ENCODE measurements at regions not wholly inside any gene's neighbourhood (a gene's known extent, or its start where the extent isn't known, plus 50 kb on each side); places are given as distances from the start of the nearest gene placed in this dataset.
"Not testable (repeated sequence)": the region's sequence is repeated elsewhere in the genome, so short reads cannot be mapped to it uniquely, and the experiment has no call there.

GRCh38 chr2:65602603-65603235 lies 170.3 kb upstream of the SPRED2 start:
- H3K4me1 ChIP-seq, result no peaks in the 10 kb centered on the region
- H3K4me2 ChIP-seq (ENCODE audit: low read length), result no peak overlapping the region
- no peak overlapping the region for H3K9ac ChIP-seq
- H3K79me2 ChIP-seq, result no peaks in the 10 kb centered on the region
- H2AFZ ChIP-seq, result no peak overlapping the region
- no peaks in the 10 kb centered on the region for H3K9me3 ChIP-seq (ENCODE audit: control insufficient read depth, low read length)
- H3K4me3 ChIP-seq (ENCODE audit: low read depth, low read length), result no peak overlapping the region
- H3K27ac ChIP-seq, result no peak overlapping the region
- H3K36me3 ChIP-seq (ENCODE audit: control insufficient read depth, insufficient read depth, low read length), result no peaks in the 10 kb centered on the region
- H3K27me3 ChIP-seq (ENCODE audit: control insufficient read depth, insufficient read depth, low read length), result no peaks in the 10 kb centered on the region
- no peak for TF ChIP-seq CTCF (IDR thresholded peaks at IDR 0.05)

GRCh38 chr2:65600871-65601270 lies 168.5 kb upstream of the SPRED2 start:
- H3K27me3 ChIP-seq (ENCODE audit: control insufficient read depth, insufficient read depth, low read length); H3K4me2 ChIP-seq (ENCODE audit: low read length); H3K27ac ChIP-seq; H3K9me3 ChIP-seq (ENCODE audit: control insufficient read depth, low read length); H3K4me3 ChIP-seq (ENCODE audit: low read depth, low read length); H3K79me2 ChIP-seq; H3K9ac ChIP-seq; H3K36me3 ChIP-seq (ENCODE audit: control insufficient read depth, insufficient read depth, low read length); H3K4me1 ChIP-seq; H2AFZ ChIP-seq: not testable (repeated sequence)

GRCh38 chr2:65600351-65600750 lies 168.0 kb upstream of the SPRED2 start:
- not testable (repeated sequence) for H3K27ac ChIP-seq; H3K4me1 ChIP-seq; H3K79me2 ChIP-seq; H3K9ac ChIP-seq; H2AFZ ChIP-seq; H3K4me3 ChIP-seq (ENCODE audit: low read depth, low read length); H3K27me3 ChIP-seq (ENCODE audit: control insufficient read depth, insufficient read depth, low read length); H3K36me3 ChIP-seq (ENCODE audit: control insufficient read depth, insufficient read depth, low read length); H3K4me2 ChIP-seq (ENCODE audit: low read length); H3K9me3 ChIP-seq (ENCODE audit: control insufficient read depth, low read length)

GRCh38 chr2:65599693-65600092 lies 167.3 kb upstream of the SPRED2 start:
- Histone ChIP-seq H2AFZ (no peak overlapping the region), H3K79me2 (no peaks in the 10 kb centered on the region), H3K27me3 (ENCODE audit: control insufficient read depth, insufficient read depth, low read length) (no peaks in the 10 kb centered on the region), H3K27ac (no peak overlapping the region), H3K9ac (no peak overlapping the region), H3K9me3 (ENCODE audit: control insufficient read depth, low read length) (no peaks in the 10 kb centered on the region), H3K4me3 (ENCODE audit: low read depth, low read length) (no peak overlapping the region), H3K36me3 (ENCODE audit: control insufficient read depth, insufficient read depth, low read length) (no peaks in the 10 kb centered on the region), H3K4me1 (no peaks in the 10 kb centered on the region), H3K4me2 (ENCODE audit: low read length) (no peak overlapping the region)
- TF ChIP-seq CTCF (IDR thresholded peaks at IDR 0.05), result no peak

GRCh38 chr2:65598996-65599395 lies 166.6 kb upstream of the SPRED2 start:
- H3K4me2 ChIP-seq (ENCODE audit: low read length), result no peak overlapping the region
- H3K79me2 ChIP-seq, result no peaks in the 10 kb centered on the region
- no peaks in the 10 kb centered on the region for H3K27me3 ChIP-seq (ENCODE audit: control insufficient read depth, insufficient read depth, low read length)
- TF ChIP-seq CTCF (IDR thresholded peaks at IDR 0.05), result no peak
- no peak overlapping the region for H2AFZ ChIP-seq
- H3K4me3 ChIP-seq (ENCODE audit: low read depth, low read length), result no peak overlapping the region
- H3K4me1 ChIP-seq, result no peaks in the 10 kb centered on the region
- no peaks in the 10 kb centered on the region for H3K36me3 ChIP-seq (ENCODE audit: control insufficient read depth, insufficient read depth, low read length)
- no peaks in the 10 kb centered on the region for H3K9me3 ChIP-seq (ENCODE audit: control insufficient read depth, low read length)
- H3K27ac ChIP-seq, result no peak overlapping the region
- no peak overlapping the region for H3K9ac ChIP-seq

- no peak for TF ChIP-seq CTCF (IDR thresholded peaks at IDR 0.05)
Measured at GRCh38 chr2:65598264-65598663, 165.9 kb upstream of the SPRED2 start.

More at GRCh38 chr2:65598264-65598663, 165.9 kb upstream of the SPRED2 start:
- Histone ChIP-seq H3K9me3 (ENCODE audit: control insufficient read depth, low read length) (no peaks in the 10 kb centered on the region), H3K36me3 (ENCODE audit: control insufficient read depth, insufficient read depth, low read length) (no peaks in the 10 kb centered on the region), H3K27me3 (ENCODE audit: control insufficient read depth, insufficient read depth, low read length) (no peaks in the 10 kb centered on the region), H3K79me2 (no peaks in the 10 kb centered on the region), H3K27ac (no peak overlapping the region), H3K4me1 (no peaks in the 10 kb centered on the region), H3K9ac (no peak overlapping the region), H3K4me3 (ENCODE audit: low read depth, low read length) (no peak overlapping the region), H2AFZ (no peak overlapping the region), H3K4me2 (ENCODE audit: low read length) (no peak overlapping the region)
